HG03460 (cell line): ENCODE measurements at regions not wholly inside any gene's neighbourhood (a gene's known extent, or its start where the extent isn't known, plus 50 kb on each side); places are given as distances from the start of the nearest gene placed in this dataset.
A peak's percentile ranks its signal among the peaks of the same experiment; 100 is the strongest.
"Not testable (repeated sequence)": the region's sequence is repeated elsewhere in the genome, so short reads cannot be mapped to it uniquely, and the experiment has no call there.

Experiments used
- ATAC-seq: cut with Tn5 transposase; IDR thresholded peaks from one replicate; pipeline ENCODE4 v1.9.1; 2021; ENCODE audit not compliant: unreplicated experiment

GRCh38 chr5:12934722-12935121 lies 1009.8 kb downstream of the DNAH5 start:
- no peak for ATAC-seq

- no peak for ATAC-seq
These were observed 1016.3 kb upstream of the CTNND2 start for GRCh38 chr5:12920527-12920926.

- ATAC-seq: no peak
These were observed 1006.9 kb upstream of the CTNND2 start for GRCh38 chr5:12911156-12911555.

GRCh38 chr5:12910641-12911040 lies 1006.4 kb upstream of the CTNND2 start:
- ATAC-seq: no peak

GRCh38 chr5:12902611-12903010 lies 998.4 kb upstream of the CTNND2 start:
- no peak for ATAC-seq

- no peak for ATAC-seq
These were observed 997.5 kb upstream of the CTNND2 start for GRCh38 chr5:12901696-12902095.

- ATAC-seq: no peak
These were observed 991.8 kb upstream of the CTNND2 start for GRCh38 chr5:12896086-12896485.

- ATAC-seq: no peak
These were observed 980.8 kb upstream of the CTNND2 start for GRCh38 chr5:12885018-12885417.

- no peak for ATAC-seq
These were observed 979.1 kb upstream of the CTNND2 start for GRCh38 chr5:12883395-12883794.

GRCh38 chr5:12876541-12877298 lies 972.5 kb upstream of the CTNND2 start:
- no peak for ATAC-seq

GRCh38 chr5:12870872-12871539 lies 966.8 kb upstream of the CTNND2 start:
- peak; percentile 67 for ATAC-seq

- no peak for ATAC-seq
These were observed 961.3 kb upstream of the CTNND2 start for GRCh38 chr5:12865529-12865928.

- no peak for ATAC-seq
These were observed 957.8 kb upstream of the CTNND2 start for GRCh38 chr5:12861886-12862654.

- not testable (repeated sequence) for ATAC-seq
These were observed 951.9 kb upstream of the CTNND2 start for GRCh38 chr5:12856105-12856504.

GRCh38 chr5:12854386-12854785 lies 950.1 kb upstream of the CTNND2 start:
- no peak for ATAC-seq

- no peak for ATAC-seq
These were observed 947.5 kb upstream of the CTNND2 start for GRCh38 chr5:12851761-12852160.

GRCh38 chr5:12848709-12849108 lies 944.5 kb upstream of the CTNND2 start:
- ATAC-seq: no peak

- ATAC-seq: no peak
These were observed 941.4 kb upstream of the CTNND2 start for GRCh38 chr5:12845549-12846159.

- ATAC-seq: no peak
These were observed 936.7 kb upstream of the CTNND2 start for GRCh38 chr5:12840972-12841371.

- no peak for ATAC-seq
These were observed 933.3 kb upstream of the CTNND2 start for GRCh38 chr5:12837592-12837991.

GRCh38 chr5:12825163-12825562 lies 920.9 kb upstream of the CTNND2 start:
- ATAC-seq: no peak
